NCI-H748 treated with DMSO at 0.1 percent for 48 hours (cell line): ENCODE measurements at regions not wholly inside any gene's neighbourhood (a gene's known extent, or its start where the extent isn't known, plus 50 kb on each side); places are given as distances from the start of the nearest gene placed in this dataset.
"Not testable (repeated sequence)": the region's sequence is repeated elsewhere in the genome, so short reads cannot be mapped to it uniquely, and the experiment has no call there.

Experiments
- DNase-seq: peaks from one replicate; lab custom pipeline; 2025; lab: John Stamatoyannopoulos, UW

DNA sequence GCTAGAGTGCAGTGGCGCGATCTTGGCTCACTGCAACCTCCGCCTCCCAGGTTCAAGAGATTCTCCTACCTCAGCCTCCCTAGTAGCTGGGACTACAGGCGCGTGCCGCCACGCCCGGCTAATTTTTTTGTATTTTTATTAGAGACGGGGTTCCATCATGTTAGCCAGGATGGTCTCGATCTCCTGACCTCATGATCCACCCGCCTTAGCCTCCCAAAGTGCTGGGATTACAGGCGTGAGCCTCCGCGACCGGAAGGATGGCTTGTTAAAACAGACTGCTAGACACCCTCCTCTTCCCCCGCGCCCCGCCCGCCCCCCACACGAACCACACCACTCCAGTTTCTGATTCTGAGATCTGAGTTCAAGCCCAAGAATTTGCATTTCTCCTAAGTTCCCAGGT, 71.2 kb upstream of the ZNF184 start:
- not testable (repeated sequence) for DNase-seq

DNA sequence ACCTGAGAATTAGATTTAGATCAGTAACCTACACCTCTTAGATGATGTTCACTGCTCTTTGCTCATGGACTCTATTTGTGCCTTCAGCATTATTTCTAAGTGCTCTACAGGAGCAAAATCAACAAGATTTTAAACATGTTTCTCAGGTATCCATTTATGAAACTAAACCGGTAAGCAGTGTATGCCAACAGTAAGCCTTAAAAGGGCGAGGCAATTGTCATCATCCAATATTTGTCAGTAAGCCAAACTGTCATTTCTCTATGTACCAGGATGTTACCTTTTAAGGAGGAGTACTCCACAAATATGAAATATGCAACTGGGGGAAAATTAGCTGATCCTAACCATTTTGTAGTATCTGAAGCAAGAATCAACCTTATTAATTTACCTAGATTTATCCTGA, 69.6 kb upstream of the ZNF184 start:
- no peak for DNase-seq

DNA sequence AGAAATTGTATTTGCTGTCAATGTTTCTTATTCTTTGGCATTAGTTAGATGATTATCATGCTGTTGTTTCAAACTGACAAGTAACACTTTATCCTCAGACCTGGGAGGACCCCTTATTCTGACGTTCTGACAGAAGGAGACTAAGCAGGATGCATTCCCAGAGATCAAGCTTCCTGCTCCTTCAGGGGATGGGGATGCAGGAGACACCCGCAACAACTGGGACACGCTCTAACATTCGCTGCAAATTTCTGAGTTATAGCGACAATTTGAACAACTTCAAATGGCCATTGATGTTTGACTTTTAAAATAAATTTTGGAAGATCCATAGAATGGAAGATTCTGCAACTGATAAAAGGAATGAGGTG, 69.0 kb upstream of the ZNF184 start:
- no peak for DNase-seq

DNA sequence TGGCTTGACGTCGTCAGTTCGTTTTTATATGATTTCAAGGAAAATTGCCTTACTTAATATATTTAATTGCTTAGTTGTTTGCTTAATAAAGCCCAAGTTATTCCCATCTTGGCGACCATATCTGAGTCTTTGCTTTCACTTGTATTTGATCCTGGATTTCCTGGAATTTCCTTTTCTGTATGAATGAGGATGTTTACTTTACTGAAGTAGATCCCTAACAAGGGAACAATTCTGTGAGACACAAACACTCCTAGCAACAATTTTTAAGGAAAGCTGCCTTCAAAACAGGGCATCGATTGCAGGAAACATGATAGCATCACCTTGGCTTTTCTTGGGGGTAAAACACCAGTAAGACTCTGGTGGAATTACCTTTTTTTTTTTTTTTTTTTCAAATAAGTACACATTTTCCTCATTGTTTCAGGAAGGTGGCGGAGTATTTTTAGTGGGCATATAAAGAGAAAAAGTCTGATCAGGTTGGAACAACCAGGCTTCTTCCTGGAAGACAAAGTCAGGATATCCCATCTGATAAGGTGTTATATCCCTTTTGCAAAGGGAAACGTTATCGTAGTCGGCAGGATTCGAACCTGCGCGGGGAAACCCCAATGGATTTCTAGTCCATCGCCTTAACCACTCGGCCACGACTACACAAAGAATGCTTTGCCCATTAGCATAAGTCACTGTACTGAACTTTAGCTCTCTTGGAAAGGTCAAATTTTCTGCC, 68.5 kb upstream of the ZNF184 start:
- peak; percentile 50 for DNase-seq

DNA sequence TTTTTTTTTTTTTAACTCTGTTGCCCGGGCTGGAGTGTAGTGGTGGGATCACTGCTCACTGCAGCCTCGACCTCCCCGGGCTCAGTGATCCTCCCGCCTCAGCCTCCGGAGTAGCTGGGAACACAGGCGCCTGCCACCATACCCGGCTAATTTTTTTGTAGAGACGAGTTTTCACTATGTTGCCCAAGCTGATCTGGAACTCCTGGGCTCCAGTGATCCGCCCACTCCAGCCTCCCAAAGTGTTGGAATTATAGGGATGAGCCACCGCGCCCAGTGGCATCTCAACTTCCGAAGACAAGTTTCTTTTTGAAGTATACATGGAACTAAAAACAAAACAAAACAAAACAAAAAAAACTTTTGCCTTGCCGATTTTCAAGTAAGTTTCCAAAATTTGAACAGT, 66.6 kb upstream of the ZNF184 start:
- DNase-seq: no peak

DNA sequence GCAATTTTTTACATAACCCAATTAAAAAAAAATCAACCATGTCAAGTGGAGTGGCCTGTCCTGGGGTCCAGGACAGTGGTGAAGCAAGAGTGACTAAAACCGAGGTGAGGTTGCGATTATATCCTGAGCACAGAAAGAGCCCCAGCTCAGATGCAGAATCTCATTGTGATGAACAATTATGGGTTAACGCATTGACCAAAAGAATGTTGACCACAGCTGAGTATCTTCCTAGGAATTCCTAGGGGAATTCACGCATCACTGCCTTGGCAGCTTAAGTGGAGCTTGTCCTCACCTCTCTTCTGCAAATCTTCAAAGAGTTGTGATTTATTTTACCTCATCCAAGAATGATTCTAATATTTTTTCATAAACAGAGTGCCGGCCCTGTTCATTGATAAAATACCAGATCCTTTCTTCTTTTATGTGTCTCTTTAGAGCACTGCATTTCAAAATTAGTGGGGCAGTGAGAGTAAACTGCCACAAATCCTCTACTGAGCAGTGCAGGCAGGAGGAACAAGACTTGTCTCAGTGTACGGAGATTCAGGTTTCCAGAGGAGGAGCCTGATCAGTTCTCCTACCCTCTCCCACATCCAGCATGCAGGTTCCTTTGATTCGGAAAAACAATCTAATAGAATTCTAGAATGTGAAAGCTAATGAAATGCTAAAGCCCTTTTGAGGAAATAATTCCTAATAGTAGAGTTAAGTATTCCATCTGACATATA, 60.1 kb upstream of the ZNF184 start:
- DNase-seq: no peak

DNA sequence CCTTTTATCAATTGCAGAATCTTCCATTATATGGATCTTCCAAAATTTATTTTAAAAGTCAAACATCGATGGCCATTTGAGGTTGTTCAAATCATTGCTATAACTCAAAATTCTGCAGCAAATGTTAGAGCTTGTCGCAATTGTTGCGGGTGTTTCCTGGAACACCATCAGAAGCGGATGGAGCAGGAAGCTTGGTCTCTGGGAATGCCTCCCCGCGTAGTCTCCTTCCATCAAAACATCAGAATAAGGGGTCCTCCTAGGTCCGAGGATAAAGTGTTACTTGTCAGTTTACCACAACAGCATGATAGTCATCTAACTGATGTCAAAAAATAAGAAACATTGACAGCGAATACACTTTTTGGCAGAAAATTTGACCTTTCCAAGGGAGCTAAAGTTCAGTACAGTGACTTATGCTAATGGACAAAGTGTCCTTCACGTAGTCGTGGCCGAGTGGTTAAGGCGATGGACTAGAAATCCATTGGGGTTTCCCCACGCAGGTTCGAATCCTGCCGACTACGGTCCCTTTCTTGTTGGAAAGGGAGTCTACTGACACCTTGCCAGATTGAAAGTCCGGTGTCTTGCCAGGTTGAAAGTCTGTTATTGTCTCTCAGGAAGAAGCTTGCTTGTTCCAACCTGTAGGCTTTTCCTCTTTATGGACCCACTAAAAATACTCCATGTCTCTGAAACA, 59.0 kb upstream of the ZNF184 start:
- no peak for DNase-seq

DNA sequence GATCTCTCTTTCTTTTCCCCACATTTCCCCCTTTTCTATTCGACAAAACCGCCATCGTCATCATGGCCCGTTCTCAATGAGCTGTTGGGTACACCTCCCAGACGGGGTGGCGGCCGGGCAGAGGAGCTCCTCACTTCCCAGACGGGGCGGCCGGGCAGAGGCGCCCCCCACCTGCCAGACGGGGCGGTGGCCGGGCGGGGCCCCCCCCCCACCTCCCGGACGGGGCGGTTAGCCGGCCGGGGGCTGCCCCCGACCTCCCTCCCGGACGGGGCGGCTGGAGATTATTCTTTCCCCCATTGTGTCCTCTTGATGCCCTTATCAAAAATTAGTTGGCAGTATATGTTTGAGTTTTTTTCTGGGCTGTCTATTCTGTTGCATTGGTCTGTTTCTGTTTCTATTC, 56.9 kb upstream of the ZNF184 start:
- DNase-seq: not testable (repeated sequence)

DNA sequence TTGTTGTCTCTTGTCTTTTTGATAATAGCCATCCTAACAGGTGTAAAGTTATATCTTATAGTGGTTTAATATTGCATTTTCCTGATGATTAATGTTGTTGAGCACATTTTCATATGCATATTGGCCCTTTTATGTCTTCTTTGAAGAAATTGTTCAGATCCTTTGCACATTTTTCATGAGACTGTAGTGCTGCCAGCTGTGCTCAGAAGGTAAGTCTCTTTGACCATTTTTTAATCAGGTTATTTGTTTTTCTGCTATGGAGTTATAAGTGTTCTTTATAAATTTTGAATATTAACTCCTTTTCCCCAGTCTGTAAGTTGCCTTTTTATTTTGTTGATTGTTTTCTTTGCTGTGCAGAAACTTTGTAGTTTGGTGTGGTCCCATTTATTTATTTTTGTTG, 55.8 kb upstream of the ZNF184 start:
- DNase-seq: no peak
